ENCODE measurements at regions not wholly inside any gene's neighbourhood (a gene's known extent, or its start where the extent isn't known, plus 50 kb on each side); places are given as distances from the start of the nearest gene placed in this dataset.
"Not testable (repeated sequence)": the region's sequence is repeated elsewhere in the genome, so short reads cannot be mapped to it uniquely, and the experiment has no call there.

DNA sequence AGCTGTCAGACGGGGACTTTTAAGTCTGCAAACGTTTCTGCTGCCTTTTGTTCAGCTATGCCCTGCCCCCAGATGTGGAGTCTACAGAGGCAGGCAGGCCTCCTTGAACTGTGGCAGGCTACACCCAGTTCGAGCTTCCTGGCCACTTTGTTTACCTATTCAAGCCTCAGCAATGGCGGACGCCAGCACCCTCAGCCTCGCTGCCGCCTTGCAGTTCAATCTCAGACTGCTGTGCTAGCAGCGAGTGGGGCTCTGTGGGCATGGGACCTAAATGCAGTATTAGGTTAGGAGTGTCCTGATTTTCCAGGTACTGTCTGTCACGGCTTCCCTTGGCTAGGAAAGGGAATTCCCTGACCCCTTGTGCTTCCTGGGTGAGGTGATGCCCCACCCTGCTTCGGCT lies 86.8 kb upstream of the ALX4 start:
- TF ChIP-seq CTCF, POLR2AphosphoS5 (IDR thresholded peaks at IDR 0.05): not testable (repeated sequence)
